ENCODE measurements at regions not wholly inside any gene's neighbourhood (a gene's known extent, or its start where the extent isn't known, plus 50 kb on each side); places are given as distances from the start of the nearest gene placed in this dataset.

- Histone ChIP-seq H3K9me3 (ENCODE audit: insufficient read depth, low read length) (no peaks in the 10 kb centered on the region), H3K9ac (ENCODE audit: low read length) (no peak overlapping the region), H3K9me2 (replicated peaks; ENCODE audit: insufficient read depth, low read length) (no peaks in the 10 kb centered on the region), H2AFZ (ENCODE audit: low read depth, low read length, severe bottlenecking) (no peak overlapping the region), H3K27me3 (ENCODE audit: low read length) (no peaks in the 10 kb centered on the region), H3K79me2 (ENCODE audit: insufficient read depth, low read length) (no peaks in the 10 kb centered on the region), H4K20me1 (ENCODE audit: low read depth, low read length) (no peaks in the 10 kb centered on the region), H3K4me3 (ENCODE audit: insufficient read depth, low read length, poor library complexity, severe bottlenecking) (no peak overlapping the region), H3F3A (ENCODE audit: insufficient read depth) (no peaks in the 10 kb centered on the region), H3K27ac (ENCODE audit: low read depth, low read length) (no peak overlapping the region), H3K36me3 (ENCODE audit: low read length) (no peaks in the 10 kb centered on the region), H3K4me2 (ENCODE audit: low read depth, low read length, poor library complexity, severe bottlenecking) (no peak overlapping the region)
- no peak for TF ChIP-seq EZH2phosphoT487 (conservative IDR thresholded peaks at IDR 0.05; ENCODE audit: low read length)
- TF ChIP-seq CTCF (IDR thresholded peaks at IDR 0.05; ENCODE audit: insufficient read depth, low read length, poor library complexity, severe bottlenecking): no peak
Measured at GRCh38 chr6:40695750-40696415, 108.7 kb upstream of the LRFN2 start.

- H3K27me3 ChIP-seq (ENCODE audit: low read length): no peaks in the 10 kb centered on the region
- H4K20me1 ChIP-seq (ENCODE audit: low read depth, low read length): no peaks in the 10 kb centered on the region
- no peaks in the 10 kb centered on the region for H3K9me2 ChIP-seq (replicated peaks; ENCODE audit: insufficient read depth, low read length)
- no peak overlapping the region for H3K4me3 ChIP-seq (ENCODE audit: insufficient read depth, low read length, poor library complexity, severe bottlenecking)
- no peaks in the 10 kb centered on the region for H3K9me3 ChIP-seq (ENCODE audit: insufficient read depth, low read length)
- H3K79me2 ChIP-seq (ENCODE audit: insufficient read depth, low read length): no peaks in the 10 kb centered on the region
- H3F3A ChIP-seq (ENCODE audit: insufficient read depth): no peaks in the 10 kb centered on the region
- no peak overlapping the region for H3K4me2 ChIP-seq (ENCODE audit: low read depth, low read length, poor library complexity, severe bottlenecking)
- no peak overlapping the region for H3K27ac ChIP-seq (ENCODE audit: low read depth, low read length)
- H2AFZ ChIP-seq (ENCODE audit: low read depth, low read length, severe bottlenecking): no peak overlapping the region
- H3K36me3 ChIP-seq (ENCODE audit: low read length): no peaks in the 10 kb centered on the region
- TF ChIP-seq CTCF (IDR thresholded peaks at IDR 0.05; ENCODE audit: insufficient read depth, low read length, poor library complexity, severe bottlenecking) (no peak), EZH2phosphoT487 (conservative IDR thresholded peaks at IDR 0.05; ENCODE audit: low read length) (no peak)
- no peak overlapping the region for H3K9ac ChIP-seq (ENCODE audit: low read length)
Measured at GRCh38 chr6:40695114-40695513, 108.0 kb upstream of the LRFN2 start.

- no peaks in the 10 kb centered on the region for H3K36me3 ChIP-seq (ENCODE audit: low read length)
- TF ChIP-seq EZH2phosphoT487 (conservative IDR thresholded peaks at IDR 0.05; ENCODE audit: low read length) (no peak), CTCF (IDR thresholded peaks at IDR 0.05; ENCODE audit: insufficient read depth, low read length, poor library complexity, severe bottlenecking) (no peak)
- H3K4me2 ChIP-seq (ENCODE audit: low read depth, low read length, poor library complexity, severe bottlenecking): no peak overlapping the region
- no peaks in the 10 kb centered on the region for H4K20me1 ChIP-seq (ENCODE audit: low read depth, low read length)
- no peak overlapping the region for H3K27ac ChIP-seq (ENCODE audit: low read depth, low read length)
- no peaks in the 10 kb centered on the region for H3K9me3 ChIP-seq (ENCODE audit: insufficient read depth, low read length)
- no peak overlapping the region for H3K4me3 ChIP-seq (ENCODE audit: insufficient read depth, low read length, poor library complexity, severe bottlenecking)
- no peaks in the 10 kb centered on the region; the same call in 1 of the 2 replicates for H3K27me3 ChIP-seq (ENCODE audit: low read length)
- no peaks in the 10 kb centered on the region for H3K79me2 ChIP-seq (ENCODE audit: insufficient read depth, low read length)
- no peak overlapping the region for H3K9ac ChIP-seq (ENCODE audit: low read length)
- H3K9me2 ChIP-seq (replicated peaks; ENCODE audit: insufficient read depth, low read length): no peaks in the 10 kb centered on the region
- no peaks in the 10 kb centered on the region for H3F3A ChIP-seq (ENCODE audit: insufficient read depth)
- no peak overlapping the region for H2AFZ ChIP-seq (ENCODE audit: low read depth, low read length, severe bottlenecking)
Measured at GRCh38 chr6:40693768-40694167, 106.6 kb upstream of the LRFN2 start.
